Activated CD4-positive, CD25-positive, alpha-beta regulatory T cell (primary cell): ENCODE measurements at regions not wholly inside any gene's neighbourhood (a gene's known extent, or its start where the extent isn't known, plus 50 kb on each side); places are given as distances from the start of the nearest gene placed in this dataset.

Experiments
- DNase-seq, 4 experiments: peaks; one replicate each; lab custom pipeline; 2025; lab: John Stamatoyannopoulos, UW

DNA sequence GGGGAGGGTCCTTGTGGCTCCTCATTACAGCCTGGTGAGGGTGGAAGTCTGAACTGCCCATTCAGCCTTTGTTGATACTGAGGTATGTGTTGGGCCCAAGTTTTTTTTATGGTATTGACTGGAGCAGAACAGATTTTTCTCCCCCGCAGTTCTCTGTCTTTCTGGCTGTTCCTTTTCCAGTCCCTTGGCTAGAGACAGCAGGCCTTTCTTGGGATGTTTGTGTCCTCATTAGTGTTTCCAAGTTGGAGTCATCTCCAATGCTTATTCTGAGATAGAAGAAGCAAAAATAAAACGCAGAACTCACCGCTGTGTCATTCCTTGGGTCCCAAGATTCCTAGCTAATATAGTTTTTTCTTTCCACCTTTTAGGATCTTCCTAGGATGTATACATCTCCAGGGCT lies 193.3 kb downstream of the RAMP3 start:
- no peak for DNase-seq

DNA sequence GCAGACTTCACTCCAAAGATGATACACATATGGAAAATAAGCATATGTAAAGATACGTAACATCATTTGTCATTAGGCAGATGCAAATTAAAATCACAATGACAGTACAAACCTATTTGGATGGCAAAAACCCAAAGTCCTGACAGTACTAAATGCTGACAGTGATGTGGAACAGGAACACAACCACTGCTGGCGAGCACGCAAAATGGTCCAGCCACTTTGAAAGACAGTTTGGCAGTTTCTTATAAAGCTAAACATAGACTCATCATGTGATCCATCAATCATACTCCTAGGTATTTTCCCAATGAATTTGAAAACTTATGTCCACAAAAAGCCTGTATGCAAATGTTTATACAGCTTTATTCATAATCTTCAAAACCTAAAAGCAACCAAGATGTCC lies 200.7 kb downstream of the RAMP3 start:
- no peak for DNase-seq

DNA sequence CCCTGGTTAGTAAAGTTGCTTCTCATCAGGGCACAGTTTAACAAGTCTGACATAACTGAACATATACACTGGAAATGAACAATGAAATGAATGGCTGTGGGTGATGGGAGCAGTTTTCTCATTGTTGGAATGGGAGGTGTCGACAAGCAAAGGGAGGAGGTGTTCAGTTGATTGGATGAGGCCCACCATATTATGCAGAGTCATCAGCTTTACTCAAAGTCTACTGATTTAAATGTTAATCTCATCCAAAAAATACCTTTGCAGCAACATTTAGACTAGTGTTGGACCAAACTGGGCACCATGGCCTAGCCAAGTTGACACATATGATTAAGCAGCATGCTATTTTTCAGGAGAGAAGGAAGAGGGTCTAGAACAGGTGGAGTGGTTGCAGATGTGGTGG lies 201.7 kb downstream of the RAMP3 start:
- no peak for DNase-seq

DNA sequence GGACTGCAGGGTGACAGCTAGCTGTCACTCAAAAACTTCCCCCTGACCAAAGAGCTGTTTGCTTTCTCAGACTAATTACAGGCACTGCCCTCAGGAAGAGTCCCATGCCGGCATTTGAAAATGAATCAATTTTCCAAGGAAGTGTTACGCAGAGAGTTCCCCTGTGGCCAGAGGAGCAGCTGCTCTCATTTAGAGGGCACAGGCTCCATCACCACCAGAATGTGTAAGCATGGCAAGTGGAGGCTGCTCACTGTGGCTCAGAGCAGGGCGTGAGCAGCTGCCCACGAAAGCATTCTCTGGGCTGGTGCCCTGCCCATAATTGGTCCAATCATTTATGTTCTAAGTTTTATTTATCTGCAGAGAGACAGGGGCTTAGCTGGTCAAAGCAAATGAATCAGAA lies 202.2 kb downstream of the RAMP3 start:
- no peak for DNase-seq

DNA sequence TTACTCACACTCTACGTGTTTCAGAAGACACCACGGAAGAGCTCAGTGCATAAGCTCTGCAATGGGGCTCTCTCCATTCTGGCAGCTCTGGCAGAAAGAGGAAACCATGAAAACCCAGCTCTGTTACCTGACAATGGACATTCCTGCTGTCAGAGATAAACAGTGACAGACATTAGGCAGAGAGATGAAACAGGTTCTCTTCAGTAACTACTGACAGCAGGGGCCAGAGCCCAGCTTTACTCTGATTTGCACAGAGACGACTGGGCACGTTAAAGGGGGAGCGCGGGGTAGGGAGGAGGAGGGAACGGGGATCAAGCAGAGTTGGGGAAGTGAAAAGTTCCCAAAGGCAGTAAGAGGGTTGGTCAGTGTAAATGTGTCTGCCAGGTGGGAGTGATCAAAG lies 206.1 kb downstream of the RAMP3 start:
- DNase-seq, result no peak

DNA sequence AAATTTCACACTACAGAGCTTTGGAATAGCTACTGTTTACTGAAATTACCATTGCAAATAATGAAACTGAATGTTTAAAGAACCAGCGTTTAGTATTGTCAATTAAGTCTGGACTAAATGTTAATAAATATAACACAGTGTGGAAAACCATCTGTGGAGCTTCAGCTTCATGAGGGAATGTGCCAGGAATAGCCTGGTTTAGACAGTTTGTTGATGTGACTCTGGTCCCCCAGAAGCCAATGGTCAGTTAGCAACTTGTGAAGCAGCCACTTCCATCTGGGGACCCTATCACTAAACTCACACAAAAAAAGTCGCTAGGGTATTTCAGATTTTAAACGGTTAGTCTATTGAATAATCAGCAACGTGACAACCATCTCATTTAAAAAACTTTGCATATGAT lies 207.8 kb downstream of the RAMP3 start:
- no peak for DNase-seq

DNA sequence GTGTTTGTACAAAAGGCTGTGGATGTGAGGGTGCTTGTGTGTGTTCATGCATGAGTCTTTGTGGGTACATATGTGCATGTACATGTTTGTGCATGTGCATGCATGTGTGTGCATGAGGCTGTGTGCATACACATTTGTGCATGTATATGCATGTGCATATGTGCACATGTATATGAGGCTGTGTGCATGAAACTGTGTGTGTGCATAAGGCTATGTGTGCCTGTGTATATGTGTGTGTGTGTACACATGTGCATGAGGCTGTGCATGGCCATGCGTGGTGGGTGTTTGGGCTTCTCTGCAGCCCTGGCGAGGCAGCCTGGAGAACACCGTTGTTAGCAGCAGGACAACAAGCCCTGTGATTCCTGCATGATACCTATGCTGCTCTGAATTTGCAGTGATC lies 207.7 kb upstream of the ADCY1 start:
- no peak for DNase-seq

DNA sequence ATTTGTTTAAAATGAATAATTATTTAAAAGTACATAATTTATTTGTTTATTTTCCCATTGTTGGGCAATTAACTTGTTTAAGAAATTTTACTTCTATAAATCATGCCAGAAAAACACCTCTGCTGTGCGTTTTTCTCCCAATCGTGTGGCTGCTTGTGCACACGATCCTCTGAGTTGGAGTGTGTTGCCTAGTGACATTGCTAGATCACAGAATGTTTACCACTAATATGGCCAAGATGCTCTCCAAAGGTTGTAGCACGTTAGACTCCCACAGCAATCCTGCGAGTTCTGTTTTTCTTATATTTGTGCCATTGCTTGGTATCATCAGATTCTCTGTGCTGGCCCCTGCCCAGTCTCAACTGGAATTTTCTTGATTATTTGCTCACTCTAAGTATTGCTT lies 207.1 kb upstream of the ADCY1 start:
- no peak for DNase-seq

DNA sequence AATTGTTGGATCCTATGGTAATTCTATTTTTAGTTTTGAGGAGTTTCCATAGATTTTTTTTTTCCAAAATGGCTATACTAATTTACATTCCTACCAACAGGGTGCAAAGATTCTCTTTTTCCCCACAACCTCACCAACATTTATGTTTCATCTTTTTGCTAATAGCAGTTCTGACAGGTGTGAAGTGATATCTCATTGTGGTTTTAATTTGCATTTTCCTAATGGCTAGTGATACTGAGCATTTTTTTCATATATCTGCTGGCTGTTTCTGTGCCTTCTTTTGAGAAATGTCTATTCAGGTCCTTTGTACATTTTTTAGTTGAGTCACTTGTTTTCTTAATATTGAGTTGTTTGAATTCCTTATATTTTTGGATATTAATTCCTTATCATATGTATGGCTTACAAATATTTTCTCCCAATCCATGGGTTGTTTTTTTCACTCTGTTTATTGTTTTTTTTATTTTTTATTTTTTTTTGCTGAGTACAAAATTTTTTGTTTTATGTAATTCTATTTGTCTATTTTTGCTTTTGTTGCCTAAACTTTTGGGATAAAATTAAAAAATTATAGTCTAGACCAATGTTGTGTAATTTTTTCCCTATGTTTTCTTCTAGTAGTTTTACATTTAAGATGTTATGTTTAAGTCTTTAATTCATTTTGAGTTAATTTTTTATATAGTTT lies 205.9 kb upstream of the ADCY1 start:
- no peak for DNase-seq

DNA sequence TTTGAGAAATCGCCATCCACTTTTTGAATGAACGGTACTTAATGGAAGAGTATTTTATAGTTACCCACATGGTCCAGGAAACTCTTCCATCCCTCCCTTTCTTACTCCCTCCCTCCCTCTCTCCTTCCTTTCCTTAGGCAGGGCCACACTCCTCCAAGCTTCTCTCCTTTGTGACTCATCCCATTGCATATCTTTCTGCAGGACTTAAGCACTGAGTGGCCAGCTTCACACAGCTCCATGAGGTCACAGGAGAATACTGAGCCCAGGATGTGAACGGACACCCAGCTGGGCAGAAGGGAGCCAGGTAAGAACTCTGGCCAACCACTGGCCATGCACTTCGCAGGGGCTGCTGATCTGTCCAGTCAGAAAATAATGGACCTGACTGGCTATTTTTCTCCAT lies 189.7 kb upstream of the ADCY1 start:
- DNase-seq, result no peak

DNA sequence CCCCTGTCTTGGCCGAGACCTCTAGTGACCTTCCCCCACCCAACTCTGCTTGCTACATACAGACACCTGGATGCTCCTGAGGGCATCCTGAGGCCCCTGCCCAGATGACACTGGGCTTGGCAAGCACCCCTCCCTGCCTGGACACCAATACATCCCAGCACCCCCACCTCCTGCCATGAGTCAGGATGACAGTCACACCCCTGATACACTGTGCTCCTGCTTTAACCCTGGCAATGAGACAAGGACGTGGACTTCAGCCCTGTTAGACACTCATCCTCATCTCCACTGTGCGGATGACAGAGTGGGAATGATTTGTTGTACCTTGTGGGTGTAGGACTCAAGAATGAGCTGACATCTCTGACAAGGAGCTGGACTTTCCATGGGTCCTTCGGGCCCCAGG lies 186.3 kb upstream of the ADCY1 start:
- no peak for DNase-seq

DNA sequence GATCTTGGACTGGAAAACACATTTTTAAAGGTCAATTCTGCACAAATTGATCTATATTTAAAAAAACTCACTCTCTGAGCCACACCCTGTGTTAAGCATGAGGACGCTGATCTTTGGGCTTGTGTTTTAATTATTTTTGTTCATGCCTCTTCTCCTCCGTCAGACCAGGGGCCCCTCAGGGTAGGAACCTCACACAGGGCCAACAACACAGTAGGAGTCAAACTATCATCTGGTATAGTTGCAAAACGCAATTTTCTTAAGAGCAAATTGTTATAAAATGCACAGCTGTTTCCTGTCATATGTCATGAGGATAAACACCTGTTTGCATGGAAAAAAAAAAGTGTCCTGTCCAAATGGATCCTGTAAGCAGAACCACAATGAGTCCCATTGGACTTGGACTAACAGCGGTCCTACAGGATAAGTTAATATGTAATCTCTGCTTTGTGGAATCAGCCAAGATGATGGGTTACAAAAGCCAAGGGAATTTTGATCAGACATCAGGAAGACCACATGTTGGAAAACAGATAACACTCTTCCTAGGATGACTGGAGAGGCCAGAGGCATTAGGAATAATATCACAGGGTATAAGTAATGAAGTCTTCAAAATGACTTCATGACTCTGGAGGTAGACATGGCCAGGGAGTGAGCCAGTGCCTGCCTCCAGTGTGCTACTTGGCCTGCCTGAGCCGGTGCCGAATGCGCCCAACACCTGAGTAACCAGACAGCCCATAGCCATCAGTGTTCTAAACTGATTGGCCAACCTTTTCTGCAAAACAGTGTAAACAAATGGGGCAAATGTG lies 184.9 kb upstream of the ADCY1 start:
- no peak for DNase-seq

DNA sequence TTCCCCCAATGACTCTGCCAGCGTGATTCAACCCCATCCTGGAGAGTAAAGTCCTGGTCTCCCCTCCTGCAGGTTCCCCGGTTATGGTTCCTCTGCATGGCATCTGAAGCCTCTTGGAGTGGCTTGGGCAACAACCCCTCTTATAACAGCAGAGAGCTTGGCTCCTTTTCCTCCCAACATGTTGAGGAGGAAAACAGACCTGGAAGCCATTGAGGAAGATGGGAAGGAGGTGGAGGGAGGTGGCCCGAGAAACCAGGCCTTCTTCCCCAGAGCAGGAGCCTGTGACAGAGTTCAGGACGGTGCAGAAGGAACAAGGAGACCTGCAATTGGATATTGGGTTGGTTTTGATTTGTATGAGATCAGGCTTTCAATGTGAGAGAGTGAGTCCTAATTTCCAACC lies 184.0 kb upstream of the ADCY1 start:
- DNase-seq, result no peak

DNA sequence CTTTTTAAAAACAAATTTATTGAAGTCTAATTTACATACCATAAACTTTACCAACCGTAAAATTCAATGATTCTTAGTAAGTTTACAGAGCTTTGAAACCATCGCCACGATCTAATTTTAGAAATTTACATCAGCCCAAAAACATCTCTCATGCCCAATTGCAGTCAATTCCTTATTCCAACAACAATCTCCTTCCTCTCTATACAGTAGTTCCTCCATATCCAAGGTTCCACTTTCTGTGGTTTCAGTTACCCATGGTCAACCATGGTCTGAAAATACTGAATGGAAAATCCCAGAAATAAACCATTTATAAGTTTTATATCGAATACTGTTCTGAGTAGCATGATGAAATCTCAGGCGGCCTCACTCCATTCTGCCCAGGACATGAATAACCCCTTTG lies 183.4 kb upstream of the ADCY1 start:
- DNase-seq, result no peak

DNA sequence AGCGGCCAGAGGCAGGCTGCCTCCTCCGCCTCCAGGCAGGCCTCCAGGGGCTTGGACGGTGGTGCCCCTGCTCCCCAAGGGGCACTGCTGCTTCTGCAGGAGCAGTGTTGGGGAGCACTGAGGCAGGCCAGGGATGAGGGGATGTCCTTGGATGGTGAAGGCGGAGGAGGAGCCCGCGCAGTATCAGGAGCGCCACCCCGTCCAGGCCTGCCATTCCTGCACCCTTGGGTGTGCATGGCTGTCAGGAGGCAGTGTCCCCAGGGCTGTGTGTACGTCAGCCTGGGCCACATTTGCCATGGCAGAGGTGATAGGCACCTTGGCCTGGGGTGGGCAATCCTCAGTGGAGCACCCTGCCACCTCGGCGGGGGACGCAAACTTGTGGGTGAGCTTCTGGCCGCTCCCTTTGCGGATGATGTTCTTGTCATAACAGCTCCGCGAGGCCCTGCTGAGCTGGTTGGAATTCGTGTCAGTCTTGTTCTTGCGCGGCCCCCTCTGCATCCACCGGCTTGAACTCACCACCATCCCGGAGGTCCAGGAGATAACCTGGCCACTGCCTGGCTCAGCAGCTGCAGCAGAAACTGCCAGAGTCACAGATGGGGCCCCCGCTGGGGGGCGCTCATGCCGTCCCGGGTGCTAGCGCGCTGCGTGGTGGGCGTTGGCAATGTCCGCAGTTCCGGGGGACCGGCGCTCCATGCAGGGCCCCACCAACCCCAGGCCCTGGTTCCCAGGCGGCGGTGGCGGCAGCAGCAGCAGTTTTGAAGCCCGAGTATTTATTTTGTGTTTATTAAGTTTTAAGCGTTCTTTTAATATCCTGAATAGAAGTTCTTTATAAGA lies 182.3 kb upstream of the ADCY1 start:
- no peak for DNase-seq

DNA sequence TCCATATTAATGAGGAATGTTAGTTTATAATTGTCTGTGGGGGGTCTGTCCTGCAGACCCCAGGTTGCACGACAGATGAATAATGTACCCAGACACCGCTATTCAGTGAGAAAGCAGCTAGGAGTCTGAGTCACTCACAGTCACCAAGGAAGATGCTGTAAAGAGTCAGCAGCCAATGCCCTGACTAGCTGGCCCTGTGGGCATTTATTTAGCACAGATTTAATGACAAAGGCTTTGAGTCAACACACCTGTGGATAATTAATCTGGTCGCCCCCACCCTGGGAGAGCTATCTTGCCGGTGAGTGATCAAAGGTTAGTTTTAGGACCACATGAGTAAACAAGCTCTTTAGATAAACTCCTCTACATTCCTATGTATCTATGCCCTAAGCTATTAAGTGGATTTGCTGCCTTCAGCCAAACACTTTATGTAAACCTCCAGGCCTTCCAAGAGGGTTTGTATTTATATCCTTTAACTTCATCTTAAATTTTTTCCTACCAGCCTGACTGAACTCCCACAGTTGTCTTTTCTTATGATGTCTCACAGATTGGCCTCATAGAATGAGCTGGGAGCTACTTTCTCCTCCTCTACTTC lies 180.0 kb upstream of the ADCY1 start:
- DNase-seq, result no peak

DNA sequence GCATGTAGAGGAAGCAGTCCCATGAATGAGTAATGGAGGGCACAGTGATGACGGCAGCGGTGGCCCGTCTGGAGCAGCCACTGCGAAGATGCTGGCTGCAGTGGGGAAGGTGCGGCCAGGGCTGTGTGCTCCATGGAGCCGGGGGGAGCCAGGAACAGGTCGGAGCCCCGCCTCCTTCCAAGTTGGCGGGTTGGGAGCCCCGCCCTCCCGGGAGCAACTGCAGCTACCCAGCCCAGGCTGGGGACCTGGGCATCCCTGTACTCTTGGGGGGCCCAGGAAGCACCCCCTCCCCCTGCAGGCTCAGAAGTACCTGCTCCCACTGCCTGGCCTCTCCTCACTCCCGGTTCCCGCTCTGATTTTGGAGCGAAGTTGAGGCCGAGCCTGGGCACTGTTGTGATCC lies 175.1 kb upstream of the ADCY1 start:
- DNase-seq, result no peak

DNA sequence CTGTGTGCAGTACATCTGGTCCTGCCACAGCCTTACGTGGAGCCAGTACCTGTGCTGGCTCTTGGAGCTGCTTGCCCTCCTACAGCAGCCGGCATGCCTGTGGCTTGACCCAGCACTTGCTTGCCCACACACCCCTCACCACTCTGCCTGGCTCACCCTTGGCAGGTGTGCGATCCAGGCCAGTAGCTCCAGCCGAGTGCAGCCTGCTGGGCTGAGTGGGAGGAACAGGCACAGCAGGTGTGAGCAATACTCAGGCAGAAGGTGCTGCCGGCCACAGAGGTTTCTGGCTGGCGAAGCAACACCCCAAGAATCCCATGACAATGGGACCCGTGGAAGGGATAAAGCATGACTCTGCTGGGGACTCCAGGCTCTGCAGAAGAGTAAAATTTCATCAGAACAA lies 173.5 kb upstream of the ADCY1 start:
- no peak for DNase-seq

DNA sequence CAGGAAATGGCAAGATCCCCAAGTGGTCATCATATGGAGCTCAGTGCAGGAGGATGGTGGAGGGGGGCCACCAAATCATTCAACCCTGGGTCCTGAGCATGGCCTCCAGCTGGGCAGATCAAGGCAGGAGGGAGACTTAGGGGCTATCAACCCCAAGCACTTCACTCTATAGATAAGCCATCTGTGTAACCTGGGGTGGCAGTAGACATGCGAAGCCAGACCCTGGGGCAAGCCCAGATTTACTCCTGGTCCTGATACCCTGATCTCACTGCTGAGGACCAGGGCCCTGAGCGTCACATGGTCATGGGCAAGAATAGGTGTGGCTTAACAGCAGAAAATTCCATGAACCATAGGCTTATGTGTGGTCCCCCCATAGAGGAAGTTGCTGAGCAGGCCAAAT lies 173.0 kb upstream of the ADCY1 start:
- DNase-seq, result no peak

DNA sequence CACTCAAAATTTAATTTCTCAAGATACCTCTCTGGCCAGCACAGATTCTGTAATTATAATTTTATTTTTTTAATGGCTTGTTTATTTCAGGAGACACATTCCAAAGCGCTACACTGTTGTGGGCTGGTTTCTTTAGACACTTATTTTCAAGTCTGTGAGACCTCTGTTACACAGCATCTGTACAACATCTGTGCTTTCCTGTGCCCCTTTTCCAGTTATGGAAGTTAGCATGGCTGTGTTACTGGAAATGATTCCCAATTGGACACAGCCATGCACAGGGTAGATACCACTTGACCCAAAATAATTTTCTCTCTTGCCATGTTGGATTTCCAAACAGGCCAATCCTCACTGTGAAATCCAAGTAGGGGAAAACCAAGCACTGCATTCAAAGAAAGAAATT lies 172.3 kb upstream of the ADCY1 start:
- DNase-seq, result no peak

DNA sequence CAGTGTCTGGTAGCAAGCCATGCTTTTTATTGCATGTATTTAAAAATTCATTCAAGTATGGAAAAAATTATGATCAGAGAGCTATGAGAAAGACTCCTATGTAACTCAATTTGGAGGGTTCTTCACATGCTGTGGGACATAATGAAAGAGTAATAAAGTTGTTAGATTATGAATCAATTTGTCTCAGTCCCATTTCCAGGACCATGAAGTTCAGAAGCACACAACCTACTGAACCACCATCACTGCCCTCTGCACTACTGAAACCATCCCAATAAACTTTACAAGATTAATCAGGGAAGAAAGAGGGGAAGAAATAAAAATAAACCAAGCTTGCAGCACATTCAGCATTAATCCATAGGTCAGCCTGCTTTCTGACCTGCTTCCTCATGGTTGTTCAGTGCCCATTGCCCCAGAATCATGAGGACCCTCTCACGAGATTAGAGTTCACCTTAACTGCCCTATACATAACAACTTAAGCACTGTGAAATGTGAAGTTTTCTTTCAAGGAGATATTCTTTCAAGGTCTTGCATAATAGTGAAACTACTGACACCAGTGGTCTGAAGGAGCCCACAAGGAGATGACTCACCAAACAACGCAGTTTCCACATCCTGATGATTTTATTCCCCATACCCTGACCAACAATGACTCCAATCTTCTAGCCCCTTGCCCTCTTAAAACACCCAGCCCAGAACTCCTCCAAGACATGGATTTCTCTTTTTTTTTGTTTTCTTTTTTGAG lies 171.5 kb upstream of the ADCY1 start:
- no peak for DNase-seq

DNA sequence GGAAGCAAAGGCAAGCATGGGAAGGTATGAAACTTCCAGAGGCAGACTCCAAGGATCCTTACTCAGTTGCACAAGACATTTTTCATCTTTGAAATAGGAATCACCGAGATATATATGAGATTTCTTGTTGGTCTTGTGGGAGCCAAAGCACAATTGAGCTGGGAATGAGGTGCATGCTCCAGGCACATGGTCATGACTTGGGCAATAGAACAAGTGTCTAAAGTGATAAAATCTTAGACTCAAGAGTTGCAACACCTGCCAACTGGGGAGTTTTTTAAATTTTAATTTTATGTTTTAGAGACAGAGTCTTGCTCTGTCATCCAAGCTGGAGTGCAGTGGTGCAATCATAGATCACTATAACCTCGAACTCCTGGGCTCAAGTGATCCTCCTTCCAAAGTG lies 169.5 kb upstream of the ADCY1 start:
- DNase-seq, result no peak
